Dedifferentiated amniotic fluid mesenchymal stem cell (primary cell): ENCODE measurements at regions not wholly inside any gene's neighbourhood (a gene's known extent, or its start where the extent isn't known, plus 50 kb on each side); places are given as distances from the start of the nearest gene placed in this dataset.
"Not testable (repeated sequence)": the region's sequence is repeated elsewhere in the genome, so short reads cannot be mapped to it uniquely, and the experiment has no call there.

Experiments used
- DNase-seq: peaks from one replicate; pipeline ENCODE4 v3.0.0-alpha.2; 2016; ENCODE audit errors: extremely low spot score

GRCh38 chr1:187038784-187039183, 210.0 kb downstream of the PLA2G4A start:
- no peak for DNase-seq

- DNase-seq = no peak
Measured at GRCh38 chr1:187041104-187041503, 212.4 kb downstream of the PLA2G4A start.

GRCh38 chr1:187042538-187042937, 213.8 kb downstream of the PLA2G4A start:
- DNase-seq = no peak

- not testable (repeated sequence) for DNase-seq
Measured at GRCh38 chr1:187043433-187043832, 214.7 kb downstream of the PLA2G4A start.

- no peak for DNase-seq
Measured at GRCh38 chr1:187044411-187044810, 215.7 kb downstream of the PLA2G4A start.

GRCh38 chr1:187045371-187045770, 216.6 kb downstream of the PLA2G4A start:
- DNase-seq = no peak

- DNase-seq = no peak
Measured at GRCh38 chr1:187046293-187046692, 217.5 kb downstream of the PLA2G4A start.

- DNase-seq = no peak
Measured at GRCh38 chr1:187047298-187047697, 218.5 kb downstream of the PLA2G4A start.

GRCh38 chr1:187051618-187052232, 223.0 kb downstream of the PLA2G4A start:
- DNase-seq = peak; percentile 40

GRCh38 chr1:187053876-187054275, 225.1 kb downstream of the PLA2G4A start:
- DNase-seq = no peak

- DNase-seq = no peak
Measured at GRCh38 chr1:187054862-187055757, 226.4 kb downstream of the PLA2G4A start.

- no peak for DNase-seq
Measured at GRCh38 chr1:187063271-187063670, 234.5 kb downstream of the PLA2G4A start.

- DNase-seq = no peak
Measured at GRCh38 chr1:187067160-187067559, 238.4 kb downstream of the PLA2G4A start.

GRCh38 chr1:187070076-187070475, 241.3 kb downstream of the PLA2G4A start:
- no peak for DNase-seq

GRCh38 chr1:187072262-187073034, 243.7 kb downstream of the PLA2G4A start:
- not testable (repeated sequence) for DNase-seq

GRCh38 chr1:187073035-187073560, 244.3 kb downstream of the PLA2G4A start:
- not testable (repeated sequence) for DNase-seq

- DNase-seq = not testable (repeated sequence)
Measured at GRCh38 chr1:187073634-187074245, 245.0 kb downstream of the PLA2G4A start.

- no peak for DNase-seq
Measured at GRCh38 chr1:187074445-187075048, 245.8 kb downstream of the PLA2G4A start.

GRCh38 chr1:187076922-187077321, 248.2 kb downstream of the PLA2G4A start:
- DNase-seq = no peak

GRCh38 chr1:187078321-187078720, 249.6 kb downstream of the PLA2G4A start:
- DNase-seq = no peak

GRCh38 chr1:187078916-187079315, 250.2 kb downstream of the PLA2G4A start:
- no peak for DNase-seq
